HFF-Myc (cell line): ENCODE measurements at regions not wholly inside any gene's neighbourhood (a gene's known extent, or its start where the extent isn't known, plus 50 kb on each side); places are given as distances from the start of the nearest gene placed in this dataset.

Experiments used
- DNase-seq: peaks from one replicate; pipeline ENCODE4 v3.0.0-alpha.2; 2011; ENCODE audit warnings: low read depth; ENCODE audit errors: extremely low read depth
- H3K4me3 ChIP-seq: replicated peaks from 2 replicates; pipeline ENCODE4 v1.5.1; 2011; ENCODE audit warnings: low read depth, mild to moderate bottlenecking, control low read depth, low read length
- TF ChIP-seq, protein P1 (sequence below): IDR thresholded peaks from 2 replicates; pipeline ENCODE4 v1.5.1; 2012; ENCODE audit warnings: mild to moderate bottlenecking, low read depth, low read length, control low read depth; ENCODE audit errors: missing control alignments

GRCh38 chr3:59262076-59262498 is 212.3 kb upstream of the CFAP20DC start:
- no peak overlapping the region for H3K4me3 ChIP-seq
- no peak for DNase-seq
- TF ChIP-seq, protein P1, sequence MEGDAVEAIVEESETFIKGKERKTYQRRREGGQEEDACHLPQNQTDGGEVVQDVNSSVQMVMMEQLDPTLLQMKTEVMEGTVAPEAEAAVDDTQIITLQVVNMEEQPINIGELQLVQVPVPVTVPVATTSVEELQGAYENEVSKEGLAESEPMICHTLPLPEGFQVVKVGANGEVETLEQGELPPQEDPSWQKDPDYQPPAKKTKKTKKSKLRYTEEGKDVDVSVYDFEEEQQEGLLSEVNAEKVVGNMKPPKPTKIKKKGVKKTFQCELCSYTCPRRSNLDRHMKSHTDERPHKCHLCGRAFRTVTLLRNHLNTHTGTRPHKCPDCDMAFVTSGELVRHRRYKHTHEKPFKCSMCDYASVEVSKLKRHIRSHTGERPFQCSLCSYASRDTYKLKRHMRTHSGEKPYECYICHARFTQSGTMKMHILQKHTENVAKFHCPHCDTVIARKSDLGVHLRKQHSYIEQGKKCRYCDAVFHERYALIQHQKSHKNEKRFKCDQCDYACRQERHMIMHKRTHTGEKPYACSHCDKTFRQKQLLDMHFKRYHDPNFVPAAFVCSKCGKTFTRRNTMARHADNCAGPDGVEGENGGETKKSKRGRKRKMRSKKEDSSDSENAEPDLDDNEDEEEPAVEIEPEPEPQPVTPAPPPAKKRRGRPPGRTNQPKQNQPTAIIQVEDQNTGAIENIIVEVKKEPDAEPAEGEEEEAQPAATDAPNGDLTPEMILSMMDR, result no peak

DNA sequence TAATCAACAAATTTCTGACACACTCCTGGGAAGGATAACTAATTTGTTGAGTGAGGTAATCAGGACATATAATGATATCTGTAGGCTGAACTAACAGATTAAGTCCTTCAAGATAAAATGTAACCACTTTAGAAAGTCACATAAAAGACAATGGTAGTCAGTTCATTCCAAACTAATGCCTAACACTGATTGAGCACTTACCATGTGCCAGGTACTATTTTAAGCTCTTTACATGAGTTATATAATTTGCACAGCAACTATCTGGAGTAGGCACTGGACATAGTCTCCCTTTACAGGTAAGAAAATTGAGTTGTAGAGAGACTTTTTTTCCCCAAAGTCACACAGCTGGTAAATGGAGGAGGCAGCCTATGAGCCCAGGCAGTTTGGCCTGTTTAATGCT is 211.2 kb upstream of the CFAP20DC start:
- DNase-seq, result no peak
- TF ChIP-seq, protein P1, result no peak
- H3K4me3 ChIP-seq, result no peak overlapping the region

GRCh38 chr3:59258550-59259260 is 208.9 kb upstream of the CFAP20DC start:
- no peak overlapping the region for H3K4me3 ChIP-seq
- TF ChIP-seq, protein P1, result no peak
- DNase-seq, result no peak

- TF ChIP-seq, protein P1, result no peak
- no peak overlapping the region for H3K4me3 ChIP-seq
- no peak for DNase-seq
These were observed 207.7 kb upstream of the CFAP20DC start for GRCh38 chr3:59257506-59257905.

GRCh38 chr3:59256230-59256629 is 206.4 kb upstream of the CFAP20DC start:
- DNase-seq, result no peak
- no peak overlapping the region for H3K4me3 ChIP-seq
- TF ChIP-seq, protein P1, result no peak

- TF ChIP-seq, protein P1, result no peak
- DNase-seq, result no peak
- no peak overlapping the region for H3K4me3 ChIP-seq
These were observed 205.2 kb upstream of the CFAP20DC start for GRCh38 chr3:59254976-59255375.

- no peak overlapping the region for H3K4me3 ChIP-seq
- TF ChIP-seq, protein P1, result no peak
- DNase-seq, result no peak
These were observed 204.6 kb upstream of the CFAP20DC start for GRCh38 chr3:59254433-59254832.
